GM21381 (cell line): ENCODE measurements at regions not wholly inside any gene's neighbourhood (a gene's known extent, or its start where the extent isn't known, plus 50 kb on each side); places are given as distances from the start of the nearest gene placed in this dataset.
"Not testable (repeated sequence)": the region's sequence is repeated elsewhere in the genome, so short reads cannot be mapped to it uniquely, and the experiment has no call there.

Source experiments
- ATAC-seq: cut with Tn5 transposase; IDR thresholded peaks from one replicate; pipeline ENCODE4 v1.9.1; 2021; ENCODE audit warnings: mild to moderate bottlenecking, moderate library complexity; ENCODE audit not compliant: unreplicated experiment

- no peak for ATAC-seq
Measured at GRCh38 chr4:84291969-84292368, 207.1 kb downstream of the NKX6-1 start.

- no peak for ATAC-seq
Measured at GRCh38 chr4:84286048-84286447, 213.0 kb downstream of the NKX6-1 start.

DNA sequence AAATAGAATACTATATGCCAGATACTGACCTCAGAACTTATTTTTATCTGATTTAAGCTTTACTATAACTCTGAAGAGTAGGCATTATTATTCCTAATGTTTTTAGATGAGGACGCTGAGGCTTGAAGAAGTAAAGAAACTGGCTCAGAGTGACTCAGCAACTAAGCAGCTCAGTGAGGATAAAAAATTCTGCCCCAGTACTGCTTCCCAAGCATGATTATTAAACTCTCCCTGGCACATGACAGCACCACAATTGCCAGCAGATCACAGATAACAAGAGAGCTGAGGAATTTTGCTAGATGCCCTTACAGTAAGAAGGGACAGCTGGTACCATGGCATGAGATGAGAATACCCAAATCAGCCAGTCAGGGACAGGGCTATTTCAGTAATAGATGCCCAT, 219.4 kb downstream of the NKX6-1 start:
- no peak for ATAC-seq

DNA sequence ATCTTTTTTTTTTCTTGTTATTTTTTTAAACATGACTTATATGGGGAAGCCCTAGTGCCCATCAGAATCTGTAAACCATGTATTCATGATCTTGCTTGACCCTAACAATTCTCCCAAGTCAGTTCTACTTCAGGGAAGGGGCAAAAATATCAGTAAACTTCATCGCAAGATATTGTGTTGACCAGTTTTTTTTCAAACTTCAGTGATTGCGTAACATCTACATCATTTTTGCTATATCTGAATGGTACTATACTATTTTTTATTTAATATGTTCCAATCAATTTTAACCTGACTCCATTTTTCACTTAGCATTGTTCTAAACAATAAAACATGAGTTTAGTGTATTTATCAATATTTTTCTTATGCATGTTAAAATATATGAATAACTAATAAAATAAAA, 221.2 kb downstream of the NKX6-1 start:
- no peak for ATAC-seq

DNA sequence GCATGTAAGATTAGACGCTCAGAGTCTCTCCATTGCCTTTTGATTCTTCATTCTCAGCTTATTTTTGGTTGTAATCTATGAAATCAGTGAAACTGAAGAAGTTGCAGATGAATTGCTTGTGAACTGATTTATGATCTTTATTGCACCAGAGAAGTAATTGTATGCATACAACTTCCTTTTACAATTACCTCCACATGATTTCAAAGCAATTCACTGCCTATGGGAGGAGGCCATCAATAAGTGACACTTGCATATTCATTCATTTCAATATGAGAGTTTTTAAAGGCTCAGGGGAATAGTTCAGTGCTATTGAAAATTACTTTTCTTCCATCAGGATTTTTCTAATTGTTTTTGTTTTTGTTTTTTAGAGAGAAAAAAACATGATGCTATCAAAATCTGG, 222.3 kb downstream of the NKX6-1 start:
- ATAC-seq, result no peak

DNA sequence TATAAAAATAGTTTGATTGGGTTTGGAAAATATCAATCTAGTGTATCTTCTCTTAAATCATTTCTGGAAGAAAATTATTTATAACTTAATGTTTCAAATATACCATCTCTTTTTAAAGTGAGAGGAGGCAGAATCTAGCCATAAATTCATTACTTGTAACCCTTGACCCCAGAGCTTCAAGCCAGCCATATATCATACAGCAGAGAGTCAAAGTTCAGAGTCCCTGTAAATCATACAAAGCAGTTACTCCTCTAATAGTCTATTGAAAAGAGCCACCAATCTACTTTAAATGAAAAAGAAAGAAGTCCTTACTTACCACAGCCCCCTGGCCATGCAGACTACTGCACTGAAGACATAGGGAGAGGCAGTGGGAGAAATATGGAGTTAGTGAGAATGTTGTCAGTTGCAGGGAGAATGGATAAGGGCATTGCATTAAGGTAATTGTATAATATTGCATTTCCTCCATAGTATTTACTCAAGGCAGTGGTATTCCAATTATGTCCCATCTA, 229.5 kb downstream of the NKX6-1 start:
- no peak for ATAC-seq

- ATAC-seq, result no peak
Measured at GRCh38 chr4:84264652-84265051, 234.4 kb downstream of the NKX6-1 start.

DNA sequence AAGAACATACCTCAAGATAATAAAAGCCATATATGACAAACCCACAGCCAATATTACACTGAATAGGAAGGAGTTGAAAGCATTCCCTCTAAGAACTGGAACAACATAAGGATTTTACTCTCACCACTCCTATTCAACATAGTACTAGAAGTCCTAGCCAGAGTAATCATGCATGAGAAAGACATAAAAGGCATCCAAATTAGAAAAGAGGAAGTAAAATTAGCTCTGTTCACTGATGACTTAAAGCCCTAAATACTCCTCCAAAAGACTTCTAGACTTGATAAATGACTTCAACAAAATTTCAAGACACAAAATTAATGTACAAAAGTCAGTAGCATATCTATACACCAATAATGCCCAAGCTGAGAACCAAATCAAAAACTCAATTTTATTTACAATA, 235.7 kb downstream of the NKX6-1 start:
- no peak for ATAC-seq

DNA sequence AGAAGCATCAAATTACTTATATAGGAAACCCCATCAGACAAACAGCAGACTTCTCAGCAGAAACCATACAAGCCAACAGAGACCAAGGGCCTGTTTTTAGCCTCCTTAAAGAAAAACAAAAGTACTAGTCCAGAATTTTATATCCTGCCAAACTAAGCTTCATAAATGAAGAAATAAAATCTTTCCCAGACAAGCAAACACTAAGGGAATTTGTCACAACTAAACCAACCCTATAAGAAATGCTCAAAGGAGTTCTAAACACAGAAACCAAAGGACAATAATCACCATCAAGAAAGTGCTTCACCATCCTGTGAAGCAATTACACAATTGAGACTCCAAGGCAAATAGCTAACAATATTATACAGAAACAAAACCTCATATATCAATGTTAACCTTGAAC, 238.6 kb downstream of the NKX6-1 start:
- ATAC-seq, result no peak

- peak; percentile 58 for ATAC-seq
Measured at GRCh38 chr4:84258905-84259830, 239.9 kb downstream of the NKX6-1 start.

- no peak for ATAC-seq
Measured at GRCh38 chr4:84254537-84254936, 244.6 kb downstream of the NKX6-1 start.

GRCh38 chr4:84249521-84249920, 249.6 kb downstream of the NKX6-1 start:
- no peak for ATAC-seq

GRCh38 chr4:84245042-84245441, 254.1 kb downstream of the NKX6-1 start:
- ATAC-seq, result not testable (repeated sequence)

- not testable (repeated sequence) for ATAC-seq
Measured at GRCh38 chr4:84244346-84244801, 254.7 kb downstream of the NKX6-1 start.

DNA sequence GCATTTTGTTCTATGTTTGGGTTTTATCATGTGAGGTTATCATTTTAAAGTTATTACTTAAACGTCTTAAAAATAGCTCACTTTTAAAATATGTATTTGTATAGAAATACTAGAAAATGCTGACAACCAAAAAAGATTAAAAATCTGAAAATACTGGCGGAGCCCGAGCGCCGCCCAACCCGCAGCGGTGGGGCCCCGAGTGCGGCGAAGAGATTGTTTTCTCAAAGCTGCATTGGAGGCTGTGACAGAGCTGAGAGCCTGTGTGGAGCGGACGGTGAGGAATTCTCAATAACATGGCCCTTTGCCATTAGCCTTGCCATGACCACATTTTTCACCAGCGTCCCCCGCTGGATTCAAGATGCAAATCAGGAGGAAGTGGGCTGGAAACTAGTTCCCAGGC, 255.4 kb downstream of the NKX6-1 start:
- ATAC-seq, result no peak

DNA sequence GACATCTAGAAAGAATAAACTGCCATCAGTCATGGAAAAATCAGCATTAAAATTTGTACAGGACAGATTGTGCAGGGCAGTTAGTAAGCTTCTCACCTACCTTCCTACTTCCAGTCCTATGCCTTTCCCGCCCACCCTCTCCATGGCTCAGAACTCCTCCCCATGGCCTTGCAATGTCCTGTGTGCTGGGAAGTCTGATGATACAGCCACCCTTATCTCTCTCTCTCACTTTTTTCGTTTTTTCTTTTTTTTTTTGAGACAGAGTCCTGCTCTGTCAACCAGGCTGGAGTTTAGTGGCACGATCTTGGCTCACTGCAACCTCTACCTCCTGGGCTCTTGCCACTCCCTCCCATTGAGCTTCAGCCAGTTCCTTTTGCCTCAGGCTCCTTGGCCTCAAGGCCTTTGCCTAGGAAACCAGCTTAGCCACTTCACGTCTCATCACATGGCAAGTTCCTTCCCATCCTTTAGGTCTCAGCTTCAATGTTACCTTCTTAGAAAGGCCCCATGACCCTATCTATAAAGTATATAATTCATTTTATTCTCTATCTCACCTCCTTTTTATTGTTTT, 259.7 kb downstream of the NKX6-1 start:
- no peak for ATAC-seq

- ATAC-seq, result no peak
Measured at GRCh38 chr4:84238247-84239090, 260.6 kb downstream of the NKX6-1 start.

GRCh38 chr4:84237008-84237407, 262.1 kb downstream of the NKX6-1 start:
- no peak for ATAC-seq

GRCh38 chr4:84235126-84235944, 263.8 kb downstream of the NKX6-1 start:
- peak; percentile 100 for ATAC-seq
